ENCODE measurements at regions not wholly inside any gene's neighbourhood (a gene's known extent, or its start where the extent isn't known, plus 50 kb on each side); places are given as distances from the start of the nearest gene placed in this dataset.

DNA sequence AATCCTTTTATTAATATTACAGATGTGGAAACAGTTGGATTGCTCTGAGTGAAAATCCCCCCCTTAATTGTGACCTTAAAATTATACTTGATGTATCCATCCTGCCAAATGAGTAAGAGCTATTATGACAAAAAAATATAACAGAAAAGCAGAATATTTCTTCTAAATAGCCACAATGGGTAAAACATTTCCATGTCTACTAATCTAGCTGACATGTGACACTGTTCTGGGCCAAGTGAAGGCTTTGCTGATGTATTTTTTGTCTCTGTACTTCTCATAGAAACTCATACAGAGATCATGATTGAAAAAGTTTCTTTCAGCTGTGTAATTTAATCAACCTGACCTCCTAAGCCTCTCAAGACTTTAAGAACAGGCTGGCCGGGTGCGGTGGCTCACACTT is 569.1 kb upstream of the ZFP42 start (continued):
- TF ChIP-seq CREB1 (IDR thresholded peaks at IDR 0.05): no peak
- TF ChIP-seq SIRT6 (IDR thresholded peaks at IDR 0.05; ENCODE audit: low read length): no peak

Measured in H1 (cell line).